NCI-H345 treated with DMSO at 0.1 percent for 48 hours (cell line): ENCODE measurements at regions not wholly inside any gene's neighbourhood (a gene's known extent, or its start where the extent isn't known, plus 50 kb on each side); places are given as distances from the start of the nearest gene placed in this dataset.

Experiments used
- DNase-seq: peaks from one replicate; lab custom pipeline; 2025; ENCODE audit not compliant: unreplicated experiment; lab: John Stamatoyannopoulos, UW

- DNase-seq = no peak
These were observed 206.2 kb upstream of the MAF start for GRCh38 chr16:79806757-79807156.

- no peak for DNase-seq
These were observed 205.1 kb upstream of the MAF start for GRCh38 chr16:79805621-79806020.

GRCh38 chr16:79801646-79802045 is 201.1 kb upstream of the MAF start:
- no peak for DNase-seq

- no peak for DNase-seq
These were observed 199.6 kb upstream of the MAF start for GRCh38 chr16:79800016-79800608.

- no peak for DNase-seq
These were observed 198.0 kb upstream of the MAF start for GRCh38 chr16:79798416-79799053.

GRCh38 chr16:79797486-79797885 is 196.9 kb upstream of the MAF start:
- no peak for DNase-seq

GRCh38 chr16:79795556-79795955 is 195.0 kb upstream of the MAF start:
- no peak for DNase-seq

- DNase-seq = no peak
These were observed 194.4 kb upstream of the MAF start for GRCh38 chr16:79794941-79795340.

- DNase-seq = no peak
These were observed 192.3 kb upstream of the MAF start for GRCh38 chr16:79792664-79793351.

GRCh38 chr16:79792076-79792475 is 191.5 kb upstream of the MAF start:
- DNase-seq = no peak

GRCh38 chr16:79790854-79791253 is 190.3 kb upstream of the MAF start:
- no peak for DNase-seq

GRCh38 chr16:79788949-79789348 is 188.4 kb upstream of the MAF start:
- no peak for DNase-seq

GRCh38 chr16:79786389-79786788 is 185.9 kb upstream of the MAF start:
- no peak for DNase-seq

GRCh38 chr16:79784007-79784406 is 183.5 kb upstream of the MAF start:
- no peak for DNase-seq

- no peak for DNase-seq
These were observed 177.1 kb upstream of the MAF start for GRCh38 chr16:79777679-79778078.

- DNase-seq = no peak
These were observed 175.8 kb upstream of the MAF start for GRCh38 chr16:79776243-79776847.

- no peak for DNase-seq
These were observed 172.2 kb upstream of the MAF start for GRCh38 chr16:79772784-79773183.

GRCh38 chr16:79772048-79772447 is 171.5 kb upstream of the MAF start:
- no peak for DNase-seq

- peak; percentile 18 for DNase-seq
These were observed 169.9 kb upstream of the MAF start for GRCh38 chr16:79770244-79771064.

GRCh38 chr16:79769928-79770243 is 169.3 kb upstream of the MAF start:
- no peak for DNase-seq

GRCh38 chr16:79769270-79769927 is 168.9 kb upstream of the MAF start:
- no peak for DNase-seq
